GM12892 (cell line): ENCODE measurements at regions not wholly inside any gene's neighbourhood (a gene's known extent, or its start where the extent isn't known, plus 50 kb on each side); places are given as distances from the start of the nearest gene placed in this dataset.

Experiments
- POLR2A ChIP-seq: IDR thresholded peaks from 2 replicates; pipeline ENCODE4 v1.6.1; 2011; ENCODE audit warnings: low read depth, low read length, control low read depth
- TAF1 ChIP-seq: IDR thresholded peaks from 2 replicates; pipeline ENCODE4 v1.6.1; 2011; ENCODE audit warnings: low read depth, mild to moderate bottlenecking, control low read depth, low read length, borderline replicate concordance

- TF ChIP-seq POLR2A = no peak
- no peak for TF ChIP-seq TAF1
These were observed 343.6 kb upstream of the NXPH2 start for GRCh38 chr2:139123795-139124194.
